H1 (cell line): ENCODE measurements at regions not wholly inside any gene's neighbourhood (a gene's known extent, or its start where the extent isn't known, plus 50 kb on each side); places are given as distances from the start of the nearest gene placed in this dataset.

Experiments
- CTCF ChIA-PET: fragments of 300-600 bp; sonication (Branson Sonifier 250); formaldehyde crosslinking; loops from one replicate; lab custom pipeline; 2021; ENCODE audit not compliant: partially characterized antibody; lab: Charles Lee
- POLR2A ChIA-PET: fragments of 300-600 bp; sonication (Branson Sonifier 250); formaldehyde crosslinking; loops from one replicate; lab custom pipeline; 2021; ENCODE audit warnings: inconsistent platforms; ENCODE audit not compliant: partially characterized antibody; lab: Charles Lee
- DNase-seq, 2 experiments: peaks; one replicate each; pipeline versions ENCODE4 v3.0.0 to v3.0.0-alpha.2; 2010 to 2022; ENCODE audit warnings: low spot score in 2 of 2, low read depth in 1 of 2, mixed read lengths in 1 of 2
- FAIRE-seq: peaks from 2 replicates; lab custom pipeline; 2011; peaks lifted over from hg19 to GRCh38; lab: Jason Lieb, UNC
- H2AFZ ChIP-seq: 2 replicates; pipeline ENCODE4 v1.8.1; 2012; ENCODE audit warnings: low read length, inconsistent platforms
- H2AK5ac ChIP-seq: 2 replicates; pipeline ENCODE4 v1.6.1; 2013; ENCODE audit warnings: low read depth, low read length
- H2BK120ac ChIP-seq: replicated peaks from 2 replicates; pipeline ENCODE3; 2013; ENCODE audit warnings: low read depth, low read length, inconsistent platforms
- H2BK12ac ChIP-seq: 2 replicates; pipeline ENCODE4 v1.6.1; 2013; ENCODE audit warnings: low read depth, low read length
- H2BK15ac ChIP-seq: 2 replicates; pipeline ENCODE4 v1.6.1; 2013; ENCODE audit warnings: low read length
- H2BK20ac ChIP-seq: 2 replicates; pipeline ENCODE4 v1.6.1; 2013; ENCODE audit warnings: low read length
- H2BK5ac ChIP-seq: 2 replicates; pipeline ENCODE4 v1.6.1; 2013; ENCODE audit warnings: low read depth, low read length
- H3K14ac ChIP-seq: 2 replicates; pipeline ENCODE4 v1.6.1; 2013; ENCODE audit warnings: inconsistent platforms; ENCODE audit not compliant: insufficient read length
- H3K18ac ChIP-seq: 2 replicates; pipeline ENCODE4 v1.6.1; 2013; ENCODE audit warnings: low read length; ENCODE audit errors: extremely low read depth
- H3K23ac ChIP-seq: 2 replicates; pipeline ENCODE4 v1.6.1; 2013; ENCODE audit warnings: inconsistent platforms; ENCODE audit not compliant: insufficient read length
- H3K23me2 ChIP-seq: 2 replicates; pipeline ENCODE4 v1.6.1; 2013; ENCODE audit warnings: low read depth, low read length
- H3K27ac ChIP-seq: 2 replicates; pipeline ENCODE4 v1.6.1; 2011; ENCODE audit warnings: low read depth, low read length, inconsistent platforms
- H3K27me3 ChIP-seq, 4 experiments: replicated peaks in 1 of 4; 1 replicate in 1 of 4; 2 replicates in 3 of 4; pipeline versions ENCODE4 v1.6.1 to v1.8.1; 2011 to 2013; ENCODE audit warnings: low read length in 3 of 4, mild to moderate bottlenecking in 3 of 4, inconsistent platforms in 2 of 4, mixed read lengths in 2 of 4, moderate library complexity in 1 of 4; ENCODE audit not compliant: control insufficient read depth in 3 of 4, insufficient read depth in 3 of 4; ENCODE audit errors: extremely low read depth in 1 of 4
- H3K36me3 ChIP-seq, 4 experiments: 2 replicates each; pipeline versions ENCODE4 v1.6.1 to v1.8.1; 2011 to 2013; ENCODE audit warnings: mild to moderate bottlenecking in 4 of 4, low read length in 3 of 4, moderate library complexity in 2 of 4, control low read depth in 1 of 4, inconsistent platforms in 1 of 4; ENCODE audit not compliant: insufficient read depth in 4 of 4, control insufficient read depth in 2 of 4
- H3K4ac ChIP-seq: replicated peaks from 2 replicates; pipeline ENCODE3; 2013; ENCODE audit warnings: low read length, low read depth, mixed read lengths, inconsistent platforms; ENCODE audit not compliant: insufficient read length
- H3K4me1 ChIP-seq, 4 experiments: replicated peaks in 1 of 4; 1 replicate in 1 of 4; 2 replicates in 3 of 4; pipeline versions ENCODE4 v1.6.1 to v1.8.1; 2011 to 2013; ENCODE audit warnings: low read length in 3 of 4, inconsistent platforms in 2 of 4, mixed read lengths in 1 of 4; ENCODE audit not compliant: insufficient read depth in 4 of 4, control insufficient read depth in 3 of 4
- H3K4me2 ChIP-seq, 2 experiments: 2 replicates each; pipeline versions ENCODE4 v1.6.1 to v1.8.1; 2011 to 2013; ENCODE audit warnings: low read depth in 2 of 2, low read length in 2 of 2, control low read depth in 1 of 2, inconsistent platforms in 1 of 2, mild to moderate bottlenecking in 1 of 2; ENCODE audit not compliant: insufficient read depth in 1 of 2
- H3K4me3 ChIP-seq, 4 experiments: fragments of 200-600, 300-600 bp in 1 of 4; sonication (generic), shearing (Covaris generic), sonication (Bioruptor Twin) in 1 of 4; 2 replicates each; pipeline versions ENCODE4 v1.5.1 to v1.8.1; 2011 to 2016; ENCODE audit warnings: low read length in 4 of 4, low read depth in 3 of 4, control low read depth in 2 of 4, inconsistent platforms in 2 of 4, mild to moderate bottlenecking in 2 of 4, mixed read lengths in 1 of 4, moderate library complexity in 1 of 4; ENCODE audit not compliant: insufficient read depth in 2 of 4; ENCODE audit errors: extremely low read depth in 1 of 4
- H3K56ac ChIP-seq: replicated peaks from 2 replicates; pipeline ENCODE3; 2013; ENCODE audit warnings: low read depth, mild to moderate bottlenecking, mixed read lengths, low read length, inconsistent platforms; ENCODE audit not compliant: insufficient read length
- H3K79me1 ChIP-seq: 2 replicates; pipeline ENCODE4 v1.6.1; 2013; ENCODE audit warnings: low read depth, low read length, control low read depth
- H3K79me2 ChIP-seq, 2 experiments: 2 replicates each; pipeline versions ENCODE4 v1.6.1 to v1.8.1; 2012 to 2013; ENCODE audit warnings: low read length in 2 of 2, mild to moderate bottlenecking in 2 of 2, inconsistent platforms in 1 of 2; ENCODE audit not compliant: insufficient read depth in 2 of 2, control insufficient read depth in 1 of 2
- H3K9ac ChIP-seq, 4 experiments: replicated peaks in 1 of 4; 1 replicate in 1 of 4; 2 replicates in 3 of 4; pipeline versions ENCODE4 v1.6.1 to v1.8.1; 2011 to 2013; ENCODE audit warnings: low read depth in 3 of 4, low read length in 3 of 4, control low read depth in 2 of 4, mild to moderate bottlenecking in 2 of 4, moderate library complexity in 2 of 4, inconsistent platforms in 1 of 4; ENCODE audit errors: extremely low read depth in 1 of 4
- H3K9me3 ChIP-seq, 2 experiments: 2 replicates each; pipeline versions ENCODE4 v1.6.1 to v1.8.1; 2012 to 2013; ENCODE audit warnings: mild to moderate bottlenecking in 2 of 2, moderate library complexity in 2 of 2, control low read depth in 1 of 2, inconsistent platforms in 1 of 2, low read depth in 1 of 2, low read length in 1 of 2, mixed read lengths in 1 of 2; ENCODE audit not compliant: insufficient read depth in 2 of 2
- H4K20me1 ChIP-seq, 2 experiments: replicated peaks in 1 of 2; 2 replicates each; pipeline versions ENCODE3 to v1.8.1; 2011 to 2013; ENCODE audit warnings: inconsistent platforms in 2 of 2, low read length in 2 of 2, mild to moderate bottlenecking in 1 of 2; ENCODE audit not compliant: insufficient read depth in 2 of 2, control insufficient read depth in 1 of 2
- H4K5ac ChIP-seq: 2 replicates; pipeline ENCODE4 v1.6.1; 2013; ENCODE audit warnings: low read length, low read depth, mixed read lengths, inconsistent platforms; ENCODE audit not compliant: insufficient read length
- H4K8ac ChIP-seq: 2 replicates; pipeline ENCODE4 v1.8.0; 2013; ENCODE audit warnings: mild to moderate bottlenecking, moderate library complexity, low read length, inconsistent platforms; ENCODE audit not compliant: insufficient read depth; ENCODE audit errors: extremely low read depth
- H4K91ac ChIP-seq: replicated peaks from 2 replicates; pipeline ENCODE3; 2013; ENCODE audit warnings: low read length, mixed read lengths, inconsistent platforms; ENCODE audit not compliant: insufficient read length
- ASH2L ChIP-seq: fragments of 200-600, 300-600 bp; sonication (generic); IDR thresholded peaks from one replicate; pipeline ENCODE4 v1.7.1; 2017; ENCODE audit warnings: low read length
- CEBPB ChIP-seq: IDR thresholded peaks from 2 replicates; pipeline ENCODE4 v1.6.1; 2012; ENCODE audit warnings: low read depth, low read length
- CHD2 ChIP-seq: IDR thresholded peaks from 2 replicates; pipeline ENCODE4 v1.6.1; 2012; ENCODE audit warnings: low read length, improper control_type of control experiment
- CTBP2 ChIP-seq: IDR thresholded peaks from 2 replicates; pipeline ENCODE4 v1.7.0; 2011; ENCODE audit warnings: borderline replicate concordance, mild to moderate bottlenecking, moderate library complexity, mixed read lengths, low read length; ENCODE audit not compliant: insufficient read depth, insufficient read length
- FOSL1 ChIP-seq: IDR thresholded peaks from 2 replicates; pipeline ENCODE4 v1.6.1; 2011; ENCODE audit warnings: mild to moderate bottlenecking, low read depth, low read length, moderate library complexity; ENCODE audit not compliant: insufficient read depth
- KDM1A ChIP-seq: fragments of 200-600, 300-600 bp; sonication (generic); IDR thresholded peaks from 2 replicates; pipeline ENCODE4 v1.7.1; 2016; ENCODE audit warnings: mild to moderate bottlenecking, low read length, borderline replicate concordance
- RFX5 ChIP-seq: IDR thresholded peaks from 2 replicates; pipeline ENCODE4 v1.6.1; 2011; ENCODE audit warnings: low read depth, low read length, improper control_type of control experiment, borderline replicate concordance
- RXRA ChIP-seq: IDR thresholded peaks from 2 replicates; pipeline ENCODE4 v1.6.1; 2011; ENCODE audit warnings: low read depth, mild to moderate bottlenecking, low read length, moderate library complexity; ENCODE audit not compliant: insufficient read depth
- SIN3A ChIP-seq, 2 experiments: IDR thresholded peaks in 1 of 2; conservative IDR thresholded peaks in 1 of 2; 2 replicates each; pipeline ENCODE4 v1.6.1; 2011 to 2012; ENCODE audit warnings: low read length in 2 of 2, improper control_type of control experiment in 1 of 2, low read depth in 1 of 2, mild to moderate bottlenecking in 1 of 2
- SIRT6 ChIP-seq: IDR thresholded peaks from one replicate; pipeline ENCODE4 v1.7.1; 2012; ENCODE audit warnings: low read length, inconsistent platforms
- ZNF274 ChIP-seq: IDR thresholded peaks from 2 replicates; pipeline ENCODE4 v1.7.0; 2012; ENCODE audit warnings: low read length, borderline replicate concordance; ENCODE audit errors: extremely low read depth
- TF ChIP-seq, protein P1 (sequence below), 3 experiments: IDR thresholded peaks; 1 replicate in 2 of 3; 2 replicates in 1 of 3; pipeline versions ENCODE4 v1.5.1 to v1.6.1; 2011; ENCODE audit warnings: low read length in 3 of 3, mild to moderate bottlenecking in 3 of 3, inconsistent platforms in 2 of 3, low read depth in 1 of 3, moderate library complexity in 1 of 3; ENCODE audit not compliant: insufficient read depth in 1 of 3; ENCODE audit errors: control extremely low read depth in 1 of 3

DNA sequence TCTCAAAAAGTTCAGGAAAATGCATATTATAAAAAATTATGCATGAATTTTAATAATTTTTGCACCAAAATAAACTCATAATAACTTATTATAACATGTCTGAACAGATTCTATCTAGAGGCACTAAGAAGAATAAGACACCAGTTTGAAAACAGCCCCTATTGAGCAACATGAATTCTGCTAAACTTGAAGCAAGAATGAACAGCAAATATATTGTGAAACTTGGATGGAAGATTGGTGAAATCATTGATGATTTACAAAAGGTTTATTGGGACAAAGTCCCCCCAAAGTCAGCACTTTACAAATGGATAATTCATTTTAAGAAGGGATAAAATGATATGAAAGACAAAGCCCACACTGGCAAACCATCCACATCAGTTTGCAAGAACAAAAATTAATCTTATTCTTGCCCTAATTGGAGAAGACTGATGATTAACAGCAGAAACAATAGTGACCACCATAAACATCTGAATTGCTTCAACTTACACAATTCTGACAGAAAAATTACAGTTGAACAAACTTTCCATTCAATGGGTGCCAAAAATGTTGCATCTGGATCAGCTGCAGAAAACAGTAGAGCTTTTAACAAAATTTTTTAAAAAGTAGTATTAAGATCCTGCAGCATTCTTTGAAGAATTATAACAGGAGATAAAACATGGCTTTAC lies 257.5 kb upstream of the FAT3 start:
- no peak overlapping the region for H2AK5ac ChIP-seq
- FAIRE-seq (no peak), DNase-seq (no peak)
- CTCF ChIA-PET, result no interaction called here
- no peak overlapping the region for H2AFZ ChIP-seq
- H2BK15ac ChIP-seq, result no peak overlapping the region
- H3K9ac ChIP-seq, result no peak overlapping the region
- no peak overlapping the region for H3K14ac ChIP-seq
- no peak overlapping the region for H3K4ac ChIP-seq
- no peaks in the 10 kb centered on the region for H3K9me3 ChIP-seq
- no peak overlapping the region for H2BK5ac ChIP-seq
- no peak overlapping the region for H3K18ac ChIP-seq
- H3K56ac ChIP-seq, result no peak overlapping the region
- no peaks in the 10 kb centered on the region for H3K4me1 ChIP-seq
- H4K91ac ChIP-seq, result no peak overlapping the region
- H2BK120ac ChIP-seq, result no peak overlapping the region
- no peaks in the 10 kb centered on the region for H3K79me1 ChIP-seq
- no peak overlapping the region for H2BK12ac ChIP-seq
- no peak overlapping the region for H3K4me3 ChIP-seq
- H3K27me3 ChIP-seq, result no peaks in the 10 kb centered on the region
- no peak overlapping the region for H3K23ac ChIP-seq
- no peak overlapping the region for H4K5ac ChIP-seq
- POLR2A ChIA-PET, result no interaction called here
- no peak overlapping the region for H4K8ac ChIP-seq
- no peak overlapping the region for H3K27ac ChIP-seq
- no peak overlapping the region for H3K4me2 ChIP-seq
- no peak overlapping the region for H2BK20ac ChIP-seq
- H4K20me1 ChIP-seq, result no peaks in the 10 kb centered on the region
- H3K23me2 ChIP-seq, result no peaks in the 10 kb centered on the region
- H3K36me3 ChIP-seq, result no peaks in the 10 kb centered on the region
- no peaks in the 10 kb centered on the region for H3K79me2 ChIP-seq
- no peak for TF ChIP-seq RFX5
- no peak for TF ChIP-seq CTBP2
- TF ChIP-seq KDM1A, result no peak
- no peak for TF ChIP-seq FOSL1
- TF ChIP-seq ZNF274, result no peak
- TF ChIP-seq CHD2, result no peak
- TF ChIP-seq RXRA, result no peak
- no peak for TF ChIP-seq SIN3A (conservative IDR thresholded peaks at IDR 0.05 in 1 of 2, IDR thresholded peaks at IDR 0.05 in 1 of 2; ENCODE audit: low read depth in 1 of 2, low read length in 2 of 2)
- TF ChIP-seq CEBPB, result no peak
- no peak for TF ChIP-seq ASH2L
- no peak for TF ChIP-seq SIRT6
- TF ChIP-seq, protein P1, sequence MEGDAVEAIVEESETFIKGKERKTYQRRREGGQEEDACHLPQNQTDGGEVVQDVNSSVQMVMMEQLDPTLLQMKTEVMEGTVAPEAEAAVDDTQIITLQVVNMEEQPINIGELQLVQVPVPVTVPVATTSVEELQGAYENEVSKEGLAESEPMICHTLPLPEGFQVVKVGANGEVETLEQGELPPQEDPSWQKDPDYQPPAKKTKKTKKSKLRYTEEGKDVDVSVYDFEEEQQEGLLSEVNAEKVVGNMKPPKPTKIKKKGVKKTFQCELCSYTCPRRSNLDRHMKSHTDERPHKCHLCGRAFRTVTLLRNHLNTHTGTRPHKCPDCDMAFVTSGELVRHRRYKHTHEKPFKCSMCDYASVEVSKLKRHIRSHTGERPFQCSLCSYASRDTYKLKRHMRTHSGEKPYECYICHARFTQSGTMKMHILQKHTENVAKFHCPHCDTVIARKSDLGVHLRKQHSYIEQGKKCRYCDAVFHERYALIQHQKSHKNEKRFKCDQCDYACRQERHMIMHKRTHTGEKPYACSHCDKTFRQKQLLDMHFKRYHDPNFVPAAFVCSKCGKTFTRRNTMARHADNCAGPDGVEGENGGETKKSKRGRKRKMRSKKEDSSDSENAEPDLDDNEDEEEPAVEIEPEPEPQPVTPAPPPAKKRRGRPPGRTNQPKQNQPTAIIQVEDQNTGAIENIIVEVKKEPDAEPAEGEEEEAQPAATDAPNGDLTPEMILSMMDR (IDR thresholded peaks at IDR 0.05; ENCODE audit: control extremely low read depth in 1 of 3, insufficient read depth in 1 of 3, low read depth in 1 of 3, low read length in 3 of 3), result no peak
